DND-41 (cell line): ENCODE measurements at regions not wholly inside any gene's neighbourhood (a gene's known extent, or its start where the extent isn't known, plus 50 kb on each side); places are given as distances from the start of the nearest gene placed in this dataset.

Experiments
- ATAC-seq: fragments of 200-7000 bp; cut with Tn5 transposase; 3 replicates; pipeline ENCODE4 v1.9.1; 2021; ENCODE audit warnings: low read depth; ENCODE audit not compliant: insufficient read depth
- DNase-seq: peaks from one replicate; pipeline ENCODE4 v3.0.0-alpha.2; 2020
- H2AFZ ChIP-seq: 2 replicates; pipeline ENCODE4 v1.6.0; 2012; ENCODE audit warnings: low read depth, low read length
- H3K27ac ChIP-seq: 2 replicates; pipeline ENCODE4 v1.5.1; 2012; ENCODE audit warnings: low read length, inconsistent platforms
- H3K27me3 ChIP-seq: fragments of 200-600 bp; sonication (generic); 2 replicates; pipeline ENCODE4 v1.6.0; 2012; ENCODE audit warnings: low read length, mild to moderate bottlenecking, inconsistent platforms; ENCODE audit not compliant: insufficient read depth, poor library complexity
- H3K36me3 ChIP-seq: 2 replicates; pipeline ENCODE4 v1.5.1; 2012; ENCODE audit warnings: low read length, inconsistent platforms; ENCODE audit not compliant: insufficient read depth
- H3K4me1 ChIP-seq: 2 replicates; pipeline ENCODE4 v1.5.1; 2012; ENCODE audit warnings: mild to moderate bottlenecking, low read length; ENCODE audit not compliant: insufficient read depth
- H3K4me2 ChIP-seq: 2 replicates; pipeline ENCODE4 v1.6.0; 2012; ENCODE audit warnings: mild to moderate bottlenecking, moderate library complexity, low read length, inconsistent platforms; ENCODE audit not compliant: insufficient read depth
- H3K4me3 ChIP-seq, 2 experiments: fragments of 200-600 bp in 1 of 2; shearing (Covaris generic) in 1 of 2; 2 replicates each; pipeline ENCODE4 v1.5.1; 2012 to 2016; ENCODE audit warnings: inconsistent platforms in 2 of 2, low read length in 2 of 2, mild to moderate bottlenecking in 2 of 2, low read depth in 1 of 2, moderate library complexity in 1 of 2
- H3K79me2 ChIP-seq: 2 replicates; pipeline ENCODE4 v1.6.0; 2012; ENCODE audit warnings: low read length, inconsistent platforms; ENCODE audit not compliant: insufficient read depth
- H3K9ac ChIP-seq: 2 replicates; pipeline ENCODE4 v1.6.0; 2012; ENCODE audit warnings: low read depth, mild to moderate bottlenecking, inconsistent platforms, low read length, moderate library complexity
- H3K9me3 ChIP-seq: 2 replicates; pipeline ENCODE4 v1.5.1; 2012; ENCODE audit warnings: low read length, moderate library complexity, mild to moderate bottlenecking, inconsistent platforms; ENCODE audit not compliant: insufficient read depth, severe bottlenecking
- H4K20me1 ChIP-seq: 2 replicates; pipeline ENCODE4 v1.6.0; 2012; ENCODE audit warnings: low read length; ENCODE audit not compliant: insufficient read depth
- EZH2 ChIP-seq: IDR thresholded peaks from 3 replicates; pipeline ENCODE4 v1.6.1; 2012; ENCODE audit warnings: borderline replicate concordance, low read depth, mild to moderate bottlenecking, moderate library complexity, low read length, inconsistent platforms; ENCODE audit not compliant: severe bottlenecking
- TF ChIP-seq, protein P1 (sequence below): IDR thresholded peaks from 2 replicates; pipeline ENCODE4 v1.5.1; 2012; ENCODE audit warnings: borderline replicate concordance, low read length, moderate library complexity, mild to moderate bottlenecking; ENCODE audit not compliant: poor library complexity, severe bottlenecking; ENCODE audit errors: extremely low read depth

DNA sequence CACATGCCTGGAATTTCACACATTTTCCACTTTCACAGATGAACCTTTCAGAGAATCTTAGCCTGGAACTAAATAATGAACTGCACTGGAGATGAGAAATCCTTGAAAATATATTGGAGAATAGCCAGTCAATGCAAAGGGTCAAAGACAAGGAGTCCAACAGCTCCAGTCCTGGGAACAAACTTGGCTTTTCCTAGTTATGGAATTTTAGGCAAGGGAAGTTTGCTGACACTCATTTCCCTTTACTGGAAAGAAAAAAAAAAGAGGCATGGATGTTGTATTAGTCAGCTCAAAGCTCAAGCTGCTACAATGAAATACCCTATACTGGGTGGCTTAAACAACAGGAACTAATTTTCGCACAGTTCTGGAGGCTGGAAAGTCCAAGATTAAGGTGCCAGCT lies 690.8 kb upstream of the ARPP21 start:
- Histone ChIP-seq H3K4me1 (no peaks in the 10 kb centered on the region), H4K20me1 (no peaks in the 10 kb centered on the region), H3K79me2 (no peaks in the 10 kb centered on the region), H3K4me3 (no peak overlapping the region), H3K9ac (no peak overlapping the region), H3K9me3 (peaks cover 2% of the 10 kb centered on the region), H3K27ac (no peak overlapping the region), H2AFZ (no peak overlapping the region), H3K27me3 (no peaks in the 10 kb centered on the region), H3K4me2 (no peak overlapping the region), H3K36me3 (no peaks in the 10 kb centered on the region)
- TF ChIP-seq, protein P1, sequence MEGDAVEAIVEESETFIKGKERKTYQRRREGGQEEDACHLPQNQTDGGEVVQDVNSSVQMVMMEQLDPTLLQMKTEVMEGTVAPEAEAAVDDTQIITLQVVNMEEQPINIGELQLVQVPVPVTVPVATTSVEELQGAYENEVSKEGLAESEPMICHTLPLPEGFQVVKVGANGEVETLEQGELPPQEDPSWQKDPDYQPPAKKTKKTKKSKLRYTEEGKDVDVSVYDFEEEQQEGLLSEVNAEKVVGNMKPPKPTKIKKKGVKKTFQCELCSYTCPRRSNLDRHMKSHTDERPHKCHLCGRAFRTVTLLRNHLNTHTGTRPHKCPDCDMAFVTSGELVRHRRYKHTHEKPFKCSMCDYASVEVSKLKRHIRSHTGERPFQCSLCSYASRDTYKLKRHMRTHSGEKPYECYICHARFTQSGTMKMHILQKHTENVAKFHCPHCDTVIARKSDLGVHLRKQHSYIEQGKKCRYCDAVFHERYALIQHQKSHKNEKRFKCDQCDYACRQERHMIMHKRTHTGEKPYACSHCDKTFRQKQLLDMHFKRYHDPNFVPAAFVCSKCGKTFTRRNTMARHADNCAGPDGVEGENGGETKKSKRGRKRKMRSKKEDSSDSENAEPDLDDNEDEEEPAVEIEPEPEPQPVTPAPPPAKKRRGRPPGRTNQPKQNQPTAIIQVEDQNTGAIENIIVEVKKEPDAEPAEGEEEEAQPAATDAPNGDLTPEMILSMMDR = no peak
- no peak for TF ChIP-seq EZH2
- DNase-seq (no peak), ATAC-seq (no peak)

DNA sequence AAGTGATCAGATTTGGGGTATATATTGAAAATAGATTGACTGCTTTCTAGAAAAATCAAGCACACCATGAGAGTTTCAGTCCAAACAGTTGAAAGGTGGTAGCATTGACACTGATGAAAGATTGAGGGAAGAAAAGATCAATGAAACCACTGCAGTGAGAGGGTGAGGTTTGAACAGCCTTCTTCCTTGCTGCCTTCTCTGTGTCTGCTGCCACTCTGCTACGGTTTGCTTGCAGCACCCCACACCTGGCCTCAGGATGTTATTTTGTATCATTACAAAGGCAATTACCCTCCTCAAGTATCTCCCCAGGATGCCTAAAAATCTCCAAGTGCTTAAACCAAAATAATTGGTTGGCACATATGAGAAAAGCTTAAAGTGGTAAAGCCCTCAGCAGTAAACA lies 683.6 kb upstream of the ARPP21 start:
- Histone ChIP-seq H3K4me2 (no peak overlapping the region), H3K4me3 (no peak overlapping the region), H3K27ac (no peak overlapping the region), H3K36me3 (no peaks in the 10 kb centered on the region), H2AFZ (no peak overlapping the region), H3K9ac (no peak overlapping the region), H3K27me3 (no peaks in the 10 kb centered on the region), H4K20me1 (no peaks in the 10 kb centered on the region), H3K9me3 (no peaks in the 10 kb centered on the region), H3K79me2 (no peaks in the 10 kb centered on the region), H3K4me1 (peaks cover 39% of the 10 kb centered on the region)
- TF ChIP-seq, protein P1 = no peak
- no peak for TF ChIP-seq EZH2
- ATAC-seq (peak; percentile 70), DNase-seq (peak; percentile 50)

DNA sequence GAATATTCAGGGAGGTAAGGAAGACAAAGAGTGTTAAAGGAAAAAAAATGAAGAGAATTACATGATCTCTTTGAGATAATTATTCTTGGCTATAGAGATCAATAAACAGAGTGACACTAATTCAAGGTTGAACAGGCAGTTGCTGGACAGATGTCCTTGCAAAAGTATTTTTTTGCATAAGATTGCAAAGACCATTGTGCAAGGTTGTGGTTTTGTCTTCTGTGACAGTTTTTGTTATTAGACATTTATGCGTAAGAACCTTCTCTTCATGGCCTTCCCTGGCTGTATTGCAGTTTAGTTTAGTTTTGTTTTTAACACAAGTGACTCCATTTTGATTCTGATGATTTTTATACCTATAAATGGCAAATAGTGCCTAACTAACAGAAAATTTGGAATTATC lies 682.8 kb upstream of the ARPP21 start:
- Histone ChIP-seq H4K20me1 (no peaks in the 10 kb centered on the region), H3K9ac (no peak overlapping the region), H3K36me3 (no peaks in the 10 kb centered on the region), H3K27ac (no peak overlapping the region), H3K4me2 (no peak overlapping the region), H3K4me3 (no peak overlapping the region), H3K27me3 (no peaks in the 10 kb centered on the region), H3K4me1 (peaks cover 39% of the 10 kb centered on the region), H3K9me3 (no peaks in the 10 kb centered on the region), H3K79me2 (no peaks in the 10 kb centered on the region), H2AFZ (no peak overlapping the region)
- ATAC-seq (no peak), DNase-seq (no peak)
- TF ChIP-seq, protein P1 = no peak
- no peak for TF ChIP-seq EZH2

DNA sequence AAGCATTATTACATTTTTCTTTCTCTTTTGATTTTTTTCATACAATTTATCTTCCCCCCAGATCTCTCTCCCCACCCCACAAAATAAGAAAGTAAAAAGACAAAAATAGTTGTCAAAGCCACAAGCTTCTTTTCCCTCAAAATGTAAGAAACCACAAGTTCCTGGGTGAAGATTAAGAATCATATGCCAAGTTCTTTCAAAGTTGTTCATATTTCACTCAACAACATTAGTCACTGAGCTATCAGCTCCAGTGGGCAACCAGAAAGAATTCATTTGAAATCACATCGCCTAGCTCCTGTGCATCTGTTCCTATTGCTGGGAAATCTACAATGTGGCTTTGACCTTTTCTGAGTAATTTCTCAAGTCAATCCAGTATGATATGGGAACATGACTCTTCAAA lies 681.6 kb upstream of the ARPP21 start:
- H4K20me1 ChIP-seq = no peaks in the 10 kb centered on the region
- H3K27ac ChIP-seq = no peak overlapping the region
- DNase-seq = peak; percentile 43
- no peak overlapping the region for H2AFZ ChIP-seq
- no peaks in the 10 kb centered on the region for H3K79me2 ChIP-seq
- TF ChIP-seq, protein P1 = no peak
- TF ChIP-seq EZH2 = no peak
- peak; percentile 91 for ATAC-seq
- no peaks in the 10 kb centered on the region for H3K27me3 ChIP-seq
- no peaks in the 10 kb centered on the region for H3K36me3 ChIP-seq
- peak overlapping the region; percentile 52; the same call in 1 of the 2 replicates for H3K4me2 ChIP-seq
- no peak overlapping the region for H3K9ac ChIP-seq
- H3K4me1 ChIP-seq = peaks cover 39% of the 10 kb centered on the region
- no peaks in the 10 kb centered on the region for H3K9me3 ChIP-seq
- no peak overlapping the region for H3K4me3 ChIP-seq
